GM21423 (cell line): ENCODE measurements at regions not wholly inside any gene's neighbourhood (a gene's known extent, or its start where the extent isn't known, plus 50 kb on each side); places are given as distances from the start of the nearest gene placed in this dataset.

Source experiments
- ATAC-seq: cut with Tn5 transposase; IDR thresholded peaks from one replicate; pipeline ENCODE4 v1.9.1; 2021; ENCODE audit warnings: mild to moderate bottlenecking, moderate library complexity; ENCODE audit not compliant: unreplicated experiment

- no peak for ATAC-seq
Measured at GRCh38 chr4:24705016-24705753, 90.2 kb upstream of the SOD3 start.

GRCh38 chr4:24713604-24714003 lies 81.8 kb upstream of the SOD3 start:
- no peak for ATAC-seq

DNA sequence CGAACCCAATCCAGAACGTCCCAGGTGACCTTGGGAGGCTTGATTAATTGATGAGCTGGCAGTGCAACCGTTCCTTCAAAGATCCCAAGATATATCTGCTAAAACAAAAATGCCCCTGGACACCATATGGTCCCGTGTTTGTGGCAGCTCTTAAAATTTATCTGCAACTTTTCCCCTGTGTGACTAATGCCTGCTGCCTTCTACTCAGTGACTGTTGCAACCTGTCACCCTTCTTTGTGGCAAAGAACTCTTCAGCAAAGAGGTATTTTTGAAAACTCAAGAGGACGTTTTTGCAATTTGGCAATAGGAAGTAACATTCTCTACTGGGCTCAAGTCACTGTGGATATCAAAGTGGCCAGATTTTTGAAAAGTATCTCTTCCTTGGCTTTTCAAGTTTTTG lies 75.8 kb upstream of the SOD3 start:
- ATAC-seq = no peak

DNA sequence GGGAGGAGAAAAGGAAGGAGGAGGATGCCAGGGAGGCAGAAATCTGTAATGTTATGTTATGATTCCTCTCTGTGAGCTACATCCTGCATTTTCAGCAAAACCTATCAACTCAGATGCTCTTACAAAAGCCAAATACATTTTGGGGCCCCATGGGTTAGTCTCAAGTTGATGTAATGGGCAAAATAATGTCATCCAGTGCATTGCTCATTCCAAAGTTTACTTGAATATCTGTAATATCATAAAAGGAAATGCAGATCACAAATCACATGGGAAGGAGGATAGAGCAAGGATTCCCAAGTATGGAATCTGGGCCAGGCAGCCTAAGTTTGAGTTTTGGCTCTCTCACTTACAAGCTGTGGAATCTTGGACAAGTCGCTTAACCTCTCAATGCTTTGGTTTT lies 74.9 kb upstream of the SOD3 start:
- ATAC-seq = no peak

DNA sequence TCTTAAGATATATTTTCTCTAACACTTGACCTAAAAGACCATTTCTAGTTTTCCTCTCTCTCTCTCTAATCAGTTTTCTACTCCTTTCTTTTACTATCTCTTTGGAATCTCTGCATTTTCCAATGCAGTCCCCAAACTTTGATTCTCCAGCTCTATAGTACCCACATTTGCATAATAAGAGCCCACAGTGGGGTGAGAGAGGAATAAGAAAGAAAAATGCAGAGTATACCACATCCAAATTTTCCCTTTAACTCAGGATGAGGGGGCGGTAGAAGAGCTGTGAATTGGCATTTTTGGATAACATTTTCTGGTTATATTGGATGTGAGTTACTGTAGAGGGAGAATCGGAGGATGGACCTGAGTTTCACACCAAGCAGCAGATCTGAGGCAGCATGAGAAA lies 74.4 kb upstream of the SOD3 start:
- ATAC-seq = no peak

DNA sequence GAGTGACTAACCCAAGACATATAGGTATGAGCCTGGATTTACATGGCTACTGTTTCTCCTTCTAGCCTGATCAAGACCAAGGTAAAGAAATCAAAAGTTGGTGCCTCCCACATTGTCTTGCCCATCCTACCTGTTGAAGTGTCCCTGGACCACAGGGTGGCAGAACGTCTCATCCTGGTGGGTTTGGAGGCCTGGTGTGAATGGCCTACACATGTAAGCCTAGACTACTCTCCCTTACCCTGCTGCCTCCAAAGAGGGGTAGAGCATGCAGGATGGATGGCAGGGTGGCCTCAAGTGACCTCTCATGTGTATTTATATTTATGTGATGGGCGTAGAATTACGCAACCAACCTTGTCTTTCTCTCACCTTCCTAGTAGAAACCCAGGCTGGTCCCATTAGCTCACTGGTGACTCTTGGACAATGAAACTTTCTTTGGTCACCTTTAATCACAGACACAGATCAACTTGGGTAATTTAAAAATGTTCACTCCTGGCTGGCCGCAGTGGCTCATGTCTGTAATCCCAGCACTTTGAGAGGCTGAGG lies 73.3 kb upstream of the SOD3 start:
- ATAC-seq = no peak

DNA sequence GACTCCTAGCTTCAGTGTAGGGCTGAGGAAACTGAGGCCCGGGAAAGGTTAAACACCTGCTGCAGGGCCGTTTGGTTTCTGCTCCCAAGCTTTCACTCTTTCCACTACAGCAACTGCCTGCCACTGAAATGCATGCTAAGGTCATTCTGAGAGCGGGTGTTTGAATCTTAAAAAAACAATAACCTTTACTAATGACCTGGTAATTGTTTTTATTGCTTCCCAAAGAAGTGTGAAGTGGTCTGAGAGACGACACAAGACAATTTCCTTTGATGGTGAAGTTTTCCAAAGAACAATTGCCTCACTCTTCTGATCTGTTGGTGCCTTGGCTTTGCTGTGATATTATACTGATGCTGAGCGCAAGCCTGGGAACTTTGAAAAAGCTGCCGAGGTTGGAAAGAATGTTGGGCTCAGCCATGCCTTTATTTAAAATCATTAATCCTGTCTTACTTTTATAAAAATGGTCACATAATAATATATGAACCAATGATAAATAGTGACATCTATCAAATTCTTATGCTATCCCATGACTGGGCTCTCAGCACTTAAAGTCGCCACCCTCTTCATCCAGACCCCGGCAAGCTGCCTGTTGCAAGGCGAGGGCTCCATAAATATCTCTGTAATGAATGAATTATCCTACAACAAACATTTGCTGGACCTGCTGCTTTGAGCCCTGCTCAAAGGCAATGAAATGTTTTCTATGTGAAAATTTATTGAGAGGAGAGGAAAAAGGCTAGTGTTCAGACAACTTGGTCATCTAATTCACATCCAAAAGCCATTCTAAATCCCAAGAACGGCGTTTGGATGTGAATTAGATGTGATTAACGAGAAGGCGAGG lies 67.8 kb upstream of the SOD3 start:
- no peak for ATAC-seq

DNA sequence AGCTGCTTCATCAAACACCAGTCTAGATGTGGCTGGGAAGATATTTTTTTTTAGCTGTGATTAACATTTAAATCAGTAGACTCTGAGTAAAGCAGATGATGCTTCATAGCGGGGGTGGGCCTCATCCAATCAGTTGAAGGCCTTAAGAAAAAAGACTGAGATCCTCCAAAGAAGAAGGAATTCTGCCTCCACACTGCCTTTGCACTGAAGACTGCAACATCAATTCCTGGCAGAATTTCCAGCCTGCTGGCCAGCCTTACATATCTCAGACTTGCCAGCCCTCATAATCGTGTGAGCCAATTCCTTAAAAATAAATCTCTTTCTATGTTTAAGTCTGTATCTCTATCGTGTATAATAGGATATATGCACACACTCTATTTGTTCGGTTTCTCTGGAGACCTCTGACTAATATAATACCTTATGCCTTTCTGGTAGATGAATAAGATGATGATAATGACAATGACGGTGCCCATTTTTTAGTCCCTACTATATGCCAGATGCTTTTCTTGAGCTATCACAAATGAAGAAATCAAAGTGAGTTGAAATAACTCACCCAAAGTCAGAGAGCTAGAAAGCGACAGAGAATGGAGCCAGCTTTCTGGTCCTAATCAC lies 66.1 kb upstream of the SOD3 start:
- no peak for ATAC-seq

DNA sequence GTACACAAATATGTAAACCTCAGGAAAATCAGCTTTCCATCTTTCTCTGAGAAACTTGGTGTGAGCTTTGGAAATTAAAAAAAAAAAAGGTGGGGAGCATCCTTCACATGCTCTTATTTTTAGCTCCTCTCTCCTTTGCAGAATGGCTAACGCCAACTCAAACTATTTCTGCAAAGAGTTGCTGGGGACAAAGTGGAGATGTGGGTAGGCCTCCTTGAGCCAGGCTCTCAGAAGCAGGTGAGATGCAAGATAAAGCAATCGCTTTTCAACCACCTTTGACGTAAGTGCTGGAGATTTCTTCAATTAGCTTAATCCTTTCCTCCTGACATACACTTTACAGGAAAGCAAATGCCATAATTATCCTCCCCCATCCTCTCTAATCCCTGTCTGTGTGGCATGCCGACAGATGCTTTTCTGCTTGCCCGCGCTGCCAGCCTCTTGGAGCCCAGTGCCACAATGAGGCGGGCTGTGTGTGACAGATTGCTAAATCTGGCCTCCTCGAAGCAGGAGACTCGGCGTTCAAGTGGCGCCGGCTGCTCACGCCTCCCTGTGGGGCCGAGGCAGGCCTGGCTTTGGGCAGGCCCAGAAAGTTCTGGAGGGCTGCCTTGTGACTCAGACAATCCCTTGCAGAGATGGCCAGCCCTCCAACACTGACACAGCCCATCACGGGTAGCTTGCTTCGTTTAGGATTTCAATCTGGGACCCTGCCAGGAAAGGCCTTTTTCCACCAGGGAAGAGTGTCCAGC lies 64.9 kb upstream of the SOD3 start:
- no peak for ATAC-seq

DNA sequence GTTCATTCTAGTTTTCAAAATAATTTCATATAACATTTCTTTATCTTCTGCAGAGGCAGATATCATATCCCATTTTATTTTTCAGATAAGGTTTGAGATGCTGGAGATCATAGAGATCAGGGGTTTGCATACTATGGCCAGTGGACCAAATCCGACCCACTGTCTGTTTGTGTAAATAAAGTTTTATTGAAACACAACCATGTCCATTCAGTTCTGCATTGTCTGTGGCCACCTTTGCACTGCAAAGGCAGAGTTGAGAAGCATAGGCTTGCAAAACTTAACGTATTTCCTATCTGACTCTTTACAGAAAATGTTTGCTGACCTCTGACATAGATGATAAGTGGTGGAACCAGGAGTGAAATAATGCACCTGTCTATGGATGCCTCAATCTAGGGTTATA lies 63.9 kb upstream of the SOD3 start:
- ATAC-seq = no peak

DNA sequence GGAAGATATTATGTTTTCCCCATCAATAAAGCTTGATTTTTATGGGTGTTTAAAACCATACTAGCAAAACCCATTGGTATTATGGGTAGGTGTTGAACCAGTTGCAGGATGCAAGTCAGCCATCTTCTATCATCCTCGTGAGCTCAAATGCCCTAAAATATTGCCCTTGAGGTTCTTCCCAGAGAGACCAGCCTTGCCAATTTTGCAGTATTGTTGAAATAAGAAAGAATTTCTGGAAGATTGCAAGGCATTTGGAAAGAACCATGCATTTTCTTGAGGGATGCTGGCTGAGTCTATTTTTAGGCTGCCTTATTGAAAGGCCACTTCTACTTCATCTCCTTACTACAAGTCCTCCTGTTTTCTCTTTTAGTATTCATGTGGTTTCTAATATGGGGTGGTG lies 60.9 kb upstream of the SOD3 start:
- no peak for ATAC-seq

- no peak for ATAC-seq
Measured at GRCh38 chr4:24736066-24736465, 59.3 kb upstream of the SOD3 start.

DNA sequence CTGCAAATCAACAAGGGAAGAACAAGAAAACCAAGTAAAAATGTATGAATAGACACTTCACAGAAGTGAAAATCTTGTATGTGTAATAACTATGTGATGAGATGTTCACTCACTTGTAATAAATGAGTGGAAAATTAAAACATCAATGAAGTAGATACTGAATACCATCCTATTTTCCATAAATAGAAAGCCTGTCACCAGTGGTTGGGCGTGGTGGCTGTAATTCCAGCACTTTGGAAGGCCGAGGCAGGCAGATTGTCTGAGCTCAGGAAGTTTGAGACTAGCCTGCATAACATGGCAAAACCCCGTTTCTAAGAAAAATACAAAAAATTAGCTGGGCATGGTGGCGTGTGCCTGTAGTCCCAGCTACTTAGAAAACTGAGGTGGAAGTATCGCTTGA lies 53.5 kb upstream of the SOD3 start:
- ATAC-seq = no peak

GRCh38 chr4:24742335-24742734 lies 53.0 kb upstream of the SOD3 start:
- no peak for ATAC-seq

GRCh38 chr4:24742773-24743172 lies 52.6 kb upstream of the SOD3 start:
- ATAC-seq = no peak

DNA sequence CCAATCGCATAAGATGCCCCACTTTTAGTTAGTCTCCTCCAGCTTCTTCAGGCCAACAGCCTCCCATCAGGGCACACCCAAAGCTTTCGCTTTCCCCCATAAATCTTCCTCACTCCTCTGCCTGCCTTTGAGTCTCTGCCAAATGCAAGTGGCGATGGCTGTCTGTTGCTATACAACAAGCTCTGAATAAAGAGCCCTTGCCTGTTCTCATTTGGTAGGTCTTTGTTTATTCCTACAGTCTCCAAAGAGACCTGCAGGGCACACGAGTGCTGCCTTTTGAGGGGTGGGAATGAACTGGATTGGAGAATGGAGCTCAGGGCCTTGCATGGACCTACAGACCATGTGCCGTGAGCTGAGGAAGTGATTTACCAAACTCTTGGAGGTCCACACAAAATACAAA lies 52.2 kb upstream of the SOD3 start:
- ATAC-seq = no peak

- no peak for ATAC-seq
Measured at GRCh38 chr4:24743927-24744326, 51.4 kb upstream of the SOD3 start.

DNA sequence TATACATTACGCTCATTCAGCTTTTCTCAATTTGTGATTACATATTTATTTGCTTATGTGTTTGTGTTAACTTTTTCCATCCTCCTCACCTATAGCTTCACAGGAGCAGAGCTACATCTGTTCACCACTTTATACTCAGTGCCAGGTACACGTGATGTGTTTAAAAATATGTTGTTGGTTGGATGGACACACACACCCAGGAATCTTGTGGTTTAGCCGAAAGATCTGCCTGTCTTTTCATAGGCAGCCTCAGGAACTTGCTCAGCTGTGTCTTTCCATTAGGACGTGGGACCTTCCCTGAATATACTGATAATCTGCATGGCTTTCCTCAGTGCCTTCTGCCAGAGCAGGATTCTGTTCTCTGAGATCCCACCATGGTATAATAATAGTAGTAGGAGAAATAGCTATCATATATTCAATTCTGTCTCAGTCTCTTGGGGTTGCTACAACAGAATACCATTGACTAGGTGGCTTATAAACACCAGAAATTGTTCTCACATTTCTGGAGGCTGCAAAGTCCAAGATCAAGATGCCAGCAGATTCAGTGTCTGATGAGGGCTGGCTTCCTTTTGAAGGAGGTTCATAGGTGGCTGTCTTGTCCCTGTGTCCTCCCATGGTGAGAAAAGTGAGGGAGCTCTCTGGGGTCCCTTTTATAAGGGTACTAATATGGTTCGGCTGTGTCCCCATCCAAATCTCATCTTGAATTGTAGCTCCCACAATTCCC lies 50.0 kb upstream of the SOD3 start:
- no peak for ATAC-seq
